GM19468 (cell line): ENCODE measurements at regions not wholly inside any gene's neighbourhood (a gene's known extent, or its start where the extent isn't known, plus 50 kb on each side); places are given as distances from the start of the nearest gene placed in this dataset.

Experiments
- ATAC-seq: cut with Tn5 transposase; IDR thresholded peaks from one replicate; pipeline ENCODE4 v1.9.1; 2021; ENCODE audit warnings: mild to moderate bottlenecking, moderate library complexity, moderate number of reproducible peaks; ENCODE audit not compliant: unreplicated experiment; ENCODE audit errors: extremely low read depth

GRCh38 chr12:67425394-67425793, 156.2 kb downstream of the CAND1 start:
- no peak for ATAC-seq

GRCh38 chr12:67426067-67426466, 156.9 kb downstream of the CAND1 start:
- ATAC-seq: no peak

- no peak for ATAC-seq
Measured at GRCh38 chr12:67427336-67427735, 158.2 kb downstream of the CAND1 start.

GRCh38 chr12:67428431-67428830, 159.3 kb downstream of the CAND1 start:
- no peak for ATAC-seq

DNA sequence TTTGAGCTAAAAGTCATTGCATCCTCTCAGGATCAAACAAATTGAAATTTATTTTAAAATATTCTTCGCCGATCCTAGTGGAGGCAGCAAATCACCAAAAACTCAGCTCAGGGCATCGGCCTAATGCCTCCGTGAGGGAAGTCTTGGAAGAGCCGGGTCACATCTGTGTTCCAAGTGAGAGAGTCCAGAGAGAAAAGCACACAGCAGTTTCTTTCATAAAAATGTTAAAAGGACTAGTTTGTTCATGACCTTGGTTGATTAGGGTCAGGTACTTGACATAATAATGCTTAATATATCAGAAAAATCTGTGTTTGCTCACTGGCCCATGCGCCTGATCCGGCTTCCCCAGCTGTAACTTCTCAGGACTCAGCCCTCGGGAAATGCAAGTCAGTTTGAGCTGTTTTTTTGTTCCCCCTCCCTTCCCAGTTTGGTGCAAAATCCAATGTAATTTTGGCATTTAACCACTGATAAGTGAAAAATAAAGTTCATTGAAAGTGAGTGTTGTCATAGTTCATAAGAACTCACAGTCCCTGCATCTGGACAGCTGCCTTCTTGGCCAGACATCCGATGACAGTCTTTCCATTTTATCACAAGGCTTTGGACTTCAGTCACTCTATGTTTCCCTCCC, 161.7 kb downstream of the CAND1 start:
- ATAC-seq: no peak

DNA sequence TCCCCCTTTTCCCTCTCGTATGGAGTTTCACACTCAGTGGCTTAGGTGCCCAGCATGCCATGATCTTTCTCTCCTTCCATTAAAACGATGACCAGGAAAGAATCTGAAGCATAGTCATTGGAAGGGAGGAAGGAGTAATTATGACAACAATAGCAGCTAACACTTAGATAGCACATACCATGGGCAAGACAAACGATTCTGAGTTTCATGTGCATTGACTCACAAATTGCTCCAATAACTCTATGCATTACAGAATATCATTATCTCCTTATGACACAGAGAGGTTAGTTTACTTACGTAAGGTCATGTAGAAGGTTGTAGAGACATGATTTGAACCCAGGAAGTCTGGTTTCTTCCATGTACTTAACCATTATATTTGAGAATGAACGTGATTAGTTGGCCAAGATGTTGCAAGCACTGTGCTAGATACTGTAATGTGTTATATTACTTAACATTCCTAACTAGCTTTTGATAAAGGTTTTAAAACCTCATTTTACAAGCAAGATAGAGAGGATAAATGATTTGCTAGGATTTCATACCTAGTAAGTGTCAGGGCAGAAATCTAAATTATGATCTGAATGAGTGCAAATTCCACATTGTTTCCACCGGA, 162.4 kb downstream of the CAND1 start:
- ATAC-seq: no peak

DNA sequence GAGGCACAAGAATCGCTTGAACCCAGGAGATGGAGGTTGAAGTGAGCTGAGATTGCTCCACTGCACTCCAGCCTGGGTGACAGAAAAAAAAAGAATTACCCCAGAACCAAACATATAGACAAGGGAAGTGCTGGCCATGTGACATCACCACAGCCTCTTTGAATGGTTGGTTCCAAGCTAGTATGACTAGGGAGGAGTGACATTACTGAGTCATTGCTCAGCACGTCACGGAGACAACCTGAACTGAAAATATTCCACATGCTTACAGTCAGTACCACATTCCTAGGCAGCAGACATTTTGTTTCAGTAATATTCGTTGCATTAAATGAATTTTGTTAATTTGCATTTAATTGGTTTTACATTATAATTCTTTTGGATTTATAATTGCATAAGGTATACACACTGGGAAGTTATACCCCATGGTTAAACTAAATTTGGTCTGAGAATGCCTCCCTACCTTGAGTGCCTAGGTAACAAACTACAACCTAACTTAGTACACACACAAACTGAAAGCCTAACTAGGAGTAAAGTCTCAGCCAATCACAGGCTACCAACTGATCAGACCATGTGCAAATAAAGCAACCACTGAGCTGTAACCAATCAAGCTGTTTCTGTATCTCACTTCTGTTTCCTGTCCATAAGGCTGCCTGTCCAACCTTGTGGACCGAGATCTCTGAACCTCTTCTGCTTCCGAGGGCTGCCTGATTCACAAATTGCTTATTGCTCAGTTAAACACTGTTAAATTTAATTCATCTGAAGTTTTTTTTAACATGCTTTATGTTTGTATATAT, 164.4 kb downstream of the CAND1 start:
- peak; percentile 94 for ATAC-seq

- ATAC-seq: no peak
Measured at GRCh38 chr12:67434671-67435370, 165.7 kb downstream of the CAND1 start.

DNA sequence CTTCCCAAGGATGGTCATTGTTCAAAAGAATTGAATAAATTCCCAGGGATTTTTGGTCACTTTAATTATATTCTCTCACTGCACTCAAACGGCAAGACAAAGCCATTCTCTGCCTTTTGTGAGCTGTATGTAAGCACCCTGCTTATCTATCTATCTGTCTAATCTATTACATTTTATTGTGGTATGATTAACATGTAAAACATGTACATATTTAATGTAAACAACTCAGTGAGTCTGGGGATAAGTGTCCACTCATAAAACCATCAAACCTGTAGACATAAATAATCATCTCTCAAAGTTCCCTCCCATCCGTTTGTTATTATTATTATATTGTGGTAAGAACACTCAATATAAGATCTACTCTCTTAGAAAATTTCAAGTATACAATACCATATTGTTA, 167.1 kb downstream of the CAND1 start:
- ATAC-seq: no peak

DNA sequence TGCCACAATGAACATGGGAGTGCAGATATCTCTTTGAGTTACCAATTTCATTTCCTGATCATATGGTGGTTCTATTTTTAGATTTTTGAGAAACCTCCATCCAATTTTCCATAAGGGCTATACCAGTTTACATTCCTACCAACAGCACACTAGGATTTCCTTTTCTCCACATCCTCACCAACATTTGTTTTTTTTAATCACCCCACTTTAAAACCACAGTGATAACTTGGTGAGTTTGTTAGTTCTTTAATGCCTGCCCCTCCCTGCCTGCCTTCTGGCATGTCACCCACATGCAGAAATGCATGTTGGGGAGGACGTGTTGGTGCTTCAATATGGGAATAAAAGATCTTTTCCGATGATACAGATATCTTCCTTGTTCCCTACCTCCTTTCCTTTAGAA, 167.9 kb downstream of the CAND1 start:
- ATAC-seq: no peak

DNA sequence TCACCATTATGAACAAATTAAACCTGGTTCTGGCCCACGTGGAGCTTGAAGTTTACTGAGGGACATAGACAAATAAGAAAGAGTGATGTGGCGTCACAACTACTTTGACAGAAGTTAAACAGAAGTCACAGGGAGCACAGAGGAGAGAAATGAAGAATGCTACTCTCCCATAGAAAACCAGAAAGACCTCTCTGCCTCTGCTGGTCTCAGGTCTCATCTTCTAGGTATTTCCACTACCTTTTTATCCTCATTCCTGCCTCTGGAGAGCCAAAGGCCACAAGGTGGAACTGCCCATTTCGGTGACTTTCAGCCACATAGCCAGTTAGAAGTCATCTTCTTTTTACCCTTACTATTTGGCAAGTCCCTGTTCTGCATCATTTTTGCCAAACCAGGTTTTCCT, 170.5 kb downstream of the CAND1 start:
- ATAC-seq: no peak

GRCh38 chr12:67441736-67442346, 172.7 kb downstream of the CAND1 start:
- ATAC-seq: peak; percentile 58

DNA sequence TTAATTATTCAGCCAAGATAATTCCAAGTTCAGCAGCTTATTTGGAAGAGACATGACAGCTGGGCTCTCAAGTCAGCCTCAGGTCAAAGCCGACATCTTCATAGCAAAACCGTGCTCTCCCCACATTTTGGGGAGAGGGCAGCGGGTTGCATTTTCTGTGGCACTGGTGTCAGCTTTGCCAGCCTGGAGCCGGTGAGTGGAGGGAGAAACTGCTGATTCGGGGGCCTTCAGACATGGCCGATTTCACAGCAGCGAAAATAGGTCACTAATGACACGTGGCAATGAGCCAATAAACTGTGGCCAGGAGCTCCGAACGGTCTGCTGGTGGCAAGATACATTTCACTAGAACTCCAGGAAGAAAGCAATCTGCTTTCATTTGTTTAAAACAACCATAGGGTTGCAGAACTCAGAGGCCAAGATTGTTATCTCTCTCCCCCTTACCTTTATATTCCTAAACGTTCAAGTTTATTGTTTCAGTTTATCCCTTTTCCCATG, 173.2 kb downstream of the CAND1 start:
- ATAC-seq: no peak

GRCh38 chr12:67442896-67443295, 173.7 kb downstream of the CAND1 start:
- ATAC-seq: no peak

DNA sequence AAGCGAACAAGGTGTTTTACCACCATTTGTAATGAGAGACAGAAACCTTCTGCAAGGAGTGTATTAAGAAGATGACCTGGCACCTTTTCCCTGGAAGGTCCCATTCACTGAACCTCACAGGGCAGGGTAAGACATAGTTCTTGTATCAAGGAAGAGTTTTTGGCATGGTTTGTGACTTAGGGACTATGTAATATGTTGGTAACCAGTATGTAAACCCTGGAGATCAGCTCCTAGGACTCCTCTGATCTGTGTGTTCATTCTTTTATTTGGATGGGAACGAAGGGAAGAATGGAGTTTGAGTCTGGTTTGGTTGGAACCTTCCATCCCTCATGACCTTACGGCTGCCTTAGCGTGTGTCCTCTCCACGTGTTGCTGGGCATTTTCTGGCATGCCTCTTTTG, 175.4 kb downstream of the CAND1 start:
- ATAC-seq: no peak

DNA sequence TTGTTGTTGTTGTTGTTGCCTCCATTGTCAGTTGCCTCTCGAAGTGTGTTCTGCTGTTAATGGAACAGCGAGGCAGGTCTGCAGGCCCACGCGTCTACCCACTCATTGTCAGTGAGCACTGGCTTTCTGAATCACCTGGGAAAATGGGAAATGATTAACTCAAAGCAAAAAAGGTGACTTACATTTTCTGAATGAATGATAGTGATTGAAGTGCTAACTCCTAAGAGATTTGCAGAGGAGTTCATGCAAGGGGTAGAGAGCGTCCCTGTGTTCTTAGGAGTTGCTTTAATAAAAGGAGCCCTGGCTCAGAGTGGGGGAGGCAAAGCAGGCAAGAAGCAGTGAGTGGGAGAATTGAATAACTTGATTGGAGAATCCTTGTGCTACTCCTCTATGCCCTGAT, 177.6 kb downstream of the CAND1 start:
- no peak for ATAC-seq

DNA sequence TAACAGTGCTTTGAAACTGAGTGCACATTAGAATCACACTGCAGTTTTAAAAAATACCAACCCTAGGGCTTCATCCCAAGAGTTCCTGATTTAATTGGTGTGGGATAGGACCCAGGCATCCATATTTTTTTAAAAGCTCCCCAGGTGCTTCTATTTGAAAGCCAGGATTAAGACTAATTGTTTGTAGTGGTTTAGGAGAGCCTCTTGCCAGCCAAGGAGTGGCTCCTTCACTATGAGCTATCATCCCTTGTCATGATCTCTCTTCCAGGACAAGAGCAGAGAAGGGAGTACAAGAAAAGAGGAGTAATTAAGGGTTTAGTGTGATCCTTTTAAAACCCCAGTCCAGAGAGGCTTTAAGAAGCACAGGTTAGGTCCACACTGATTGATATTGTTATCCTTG, 178.0 kb downstream of the CAND1 start:
- ATAC-seq: no peak

GRCh38 chr12:67449591-67450052, 180.5 kb downstream of the CAND1 start:
- peak; percentile 80 for ATAC-seq

- no peak for ATAC-seq
Measured at GRCh38 chr12:67450441-67450840, 181.3 kb downstream of the CAND1 start.

GRCh38 chr12:67451206-67451605, 182.0 kb downstream of the CAND1 start:
- no peak for ATAC-seq
